HCT116 (cell line): ENCODE measurements at regions not wholly inside any gene's neighbourhood (a gene's known extent, or its start where the extent isn't known, plus 50 kb on each side); places are given as distances from the start of the nearest gene placed in this dataset.

Experiments used
- ATAC-seq: fragments of 200-7000 bp; cut with Tn5 transposase; 2 replicates; pipeline ENCODE4 v1.9.1; 2020; ENCODE audit warnings: mild to moderate bottlenecking, moderate library complexity
- BruUV-seq: library from RNA; stranded (reverse); fragments of 400-500 nt; replicated peaks from 2 replicates; lab custom pipeline; 2021; lab: Mats Ljungman, UMichigan
- CTCF ChIA-PET: fragments of 300-600 bp; sonication (Branson Sonifier 250); formaldehyde crosslinking; loops from one replicate; lab custom pipeline; 2021; ENCODE audit warnings: antibody characterized with exemption; lab: Charles Lee
- POLR2A ChIA-PET: fragments of 300-600, 350-600 bp; sonication (Branson Sonifier 250); formaldehyde crosslinking; loops from one replicate; lab custom pipeline; 2021; ENCODE audit warnings: antibody characterized with exemption; lab: Charles Lee
- RAD21 ChIA-PET, 2 experiments: fragments of 300-600 bp; sonication (Branson Sonifier 250); formaldehyde crosslinking; loops; one replicate each; lab custom pipeline; 2023; ENCODE audit warnings: low total read pairs in 2 of 2; ENCODE audit not compliant: uncharacterized antibody in 2 of 2, unreplicated experiment in 2 of 2, low non-redundant PET in 1 of 2; lab: Charles Lee
- DNase-seq: peaks from one replicate; pipeline ENCODE4 v3.0.0-alpha.2; 2010; ENCODE audit warnings: low read depth, low spot score
- H2AFZ ChIP-seq: fragments of 200-600 bp; shearing (Covaris generic), sonication (generic); 2 replicates; pipeline ENCODE4 v1.6.1; 2017; ENCODE audit warnings: low read depth, mixed run types, mixed read lengths, antibody characterized with exemption, low read length; ENCODE audit not compliant: poor library complexity, severe bottlenecking
- H3K27ac ChIP-seq: 2 replicates; pipeline ENCODE4 v1.5.1; 2012; ENCODE audit warnings: low read depth, low read length
- H3K27me3 ChIP-seq: fragments of 200-600 bp; sonication (generic); 2 replicates; pipeline ENCODE4 v1.6.1; 2016; ENCODE audit warnings: mixed run types, low read length, mixed read lengths; ENCODE audit not compliant: insufficient read depth
- H3K36me3 ChIP-seq, 2 experiments: fragments of 200-500 bp in 1 of 2; fragments of 200-600 bp in 1 of 2; sonication (Bioruptor generic) in 1 of 2; sonication (generic) in 1 of 2; 2 replicates each; pipeline versions ENCODE4 v1.5.1 to v1.6.1; 2014 to 2016; ENCODE audit warnings: low read length in 2 of 2, inconsistent platforms in 1 of 2, mixed read lengths in 1 of 2, mixed run types in 1 of 2; ENCODE audit not compliant: insufficient read depth in 2 of 2, control insufficient read depth in 1 of 2
- H3K4me1 ChIP-seq, 2 experiments: fragments of 200-600 bp in 1 of 2; sonication (generic) in 1 of 2; 2 replicates each; pipeline versions ENCODE4 v1.5.1 to v1.6.1; 2012 to 2017; ENCODE audit warnings: low read length in 2 of 2, inconsistent platforms in 1 of 2, mild to moderate bottlenecking in 1 of 2, mixed read lengths in 1 of 2, mixed run types in 1 of 2, moderate library complexity in 1 of 2; ENCODE audit not compliant: insufficient read depth in 2 of 2, control insufficient read depth in 1 of 2
- H3K4me2 ChIP-seq: fragments of 200-600 bp; sonication (generic); 2 replicates; pipeline ENCODE4 v1.6.1; 2017; ENCODE audit warnings: mixed run types, low read length, mixed read lengths
- H3K4me3 ChIP-seq, 2 experiments: fragments of 200-600 bp in 1 of 2; sonication (generic) in 1 of 2; replicated peaks in 1 of 2; 2 replicates each; pipeline ENCODE4 v1.5.1; 2011 to 2016; ENCODE audit warnings: low read length in 2 of 2, control low read depth in 1 of 2, low read depth in 1 of 2, mild to moderate bottlenecking in 1 of 2, mixed read lengths in 1 of 2, mixed run types in 1 of 2
- H3K79me2 ChIP-seq: fragments of 200-600 bp; sonication (generic); 2 replicates; pipeline ENCODE4 v1.6.1; 2017; ENCODE audit warnings: mild to moderate bottlenecking, mixed run types, low read length, moderate library complexity, mixed read lengths; ENCODE audit not compliant: insufficient read depth
- H3K9ac ChIP-seq: fragments of 200-600 bp; sonication (generic); 2 replicates; pipeline ENCODE4 v1.6.1; 2016; ENCODE audit warnings: low read length, mixed read lengths
- H3K9me2 ChIP-seq: fragments of 200-600 bp; sonication (generic), shearing (Covaris generic); 2 replicates; pipeline ENCODE4 v1.6.1; 2017; ENCODE audit warnings: mixed run types, mild to moderate bottlenecking, moderate library complexity; ENCODE audit not compliant: insufficient read depth
- H3K9me3 ChIP-seq, 2 experiments: fragments of 200-500 bp in 1 of 2; fragments of 200-600 bp in 1 of 2; sonication (Bioruptor generic) in 1 of 2; sonication (generic) in 1 of 2; 2 replicates each; pipeline ENCODE4 v1.6.1; 2014 to 2017; ENCODE audit warnings: low read length in 2 of 2, mixed read lengths in 2 of 2, inconsistent platforms in 1 of 2, low read depth in 1 of 2, mild to moderate bottlenecking in 1 of 2, mixed run types in 1 of 2, moderate library complexity in 1 of 2; ENCODE audit not compliant: control insufficient read depth in 1 of 2, insufficient read depth in 1 of 2
- H4K20me1 ChIP-seq: fragments of 200-600 bp; sonication (generic), shearing (Covaris generic); 2 replicates; pipeline ENCODE4 v1.6.1; 2017; ENCODE audit warnings: mixed run types, mild to moderate bottlenecking, moderate library complexity; ENCODE audit not compliant: insufficient read depth
- CBX3 ChIP-seq: IDR thresholded peaks from 2 replicates; pipeline ENCODE4 v1.6.1; 2012; ENCODE audit warnings: low read depth
- FOSL1 ChIP-seq: IDR thresholded peaks from 2 replicates; pipeline ENCODE4 v1.6.1; 2012; ENCODE audit warnings: low read depth
- JUND ChIP-seq: IDR thresholded peaks from 2 replicates; pipeline ENCODE4 v1.6.1; 2012
- MAX ChIP-seq: IDR thresholded peaks from 2 replicates; pipeline ENCODE4 v1.6.1; 2012
- POLR2AphosphoS5 ChIP-seq: IDR thresholded peaks from 2 replicates; pipeline ENCODE4 v1.6.1; 2011; ENCODE audit warnings: mild to moderate bottlenecking, low read depth, low read length, moderate library complexity
- SP1 ChIP-seq: IDR thresholded peaks from 2 replicates; pipeline ENCODE4 v1.6.1; 2012; ENCODE audit warnings: low read depth
- SRF ChIP-seq: IDR thresholded peaks from 2 replicates; pipeline ENCODE4 v1.6.1; 2012; ENCODE audit warnings: low read depth
- TCF7L2 ChIP-seq: IDR thresholded peaks from 2 replicates; pipeline ENCODE4 v1.7.0; 2011; ENCODE audit warnings: borderline replicate concordance, inconsistent platforms; ENCODE audit not compliant: insufficient read depth, insufficient read length; ENCODE audit errors: extremely low read depth
- YY1 ChIP-seq: IDR thresholded peaks from 2 replicates; pipeline ENCODE4 v1.6.1; 2011; ENCODE audit warnings: low read length, low read depth, moderate library complexity, mild to moderate bottlenecking; ENCODE audit not compliant: insufficient replicate concordance; ENCODE audit errors: extremely low read depth
- ZNF274 ChIP-seq: fragments of 200-500 bp; sonication (Bioruptor generic); IDR thresholded peaks from 2 replicates; pipeline ENCODE4 v1.6.1; 2014; ENCODE audit warnings: mild to moderate bottlenecking, low read depth, low read length, inconsistent platforms
- intact Hi-C: fragments of 100-400 bp; cut with micrococcal nuclease; formaldehyde crosslinking; loops from 2 replicates; pipeline ENCODE4 v1.10.0; 2022
- TF ChIP-seq, protein P1 (sequence below): IDR thresholded peaks from 2 replicates; pipeline ENCODE4 v1.6.1; 2011; ENCODE audit warnings: mild to moderate bottlenecking, low read length, moderate library complexity; ENCODE audit not compliant: insufficient replicate concordance; ENCODE audit errors: extremely low read depth
- TF ChIP-seq, protein P2 (sequence below): IDR thresholded peaks from 2 replicates; pipeline ENCODE4 v1.6.1; 2012; ENCODE audit warnings: low read depth
- TF ChIP-seq, protein P3 (sequence below): IDR thresholded peaks from 2 replicates; pipeline ENCODE4 v1.6.1; 2012

DNA sequence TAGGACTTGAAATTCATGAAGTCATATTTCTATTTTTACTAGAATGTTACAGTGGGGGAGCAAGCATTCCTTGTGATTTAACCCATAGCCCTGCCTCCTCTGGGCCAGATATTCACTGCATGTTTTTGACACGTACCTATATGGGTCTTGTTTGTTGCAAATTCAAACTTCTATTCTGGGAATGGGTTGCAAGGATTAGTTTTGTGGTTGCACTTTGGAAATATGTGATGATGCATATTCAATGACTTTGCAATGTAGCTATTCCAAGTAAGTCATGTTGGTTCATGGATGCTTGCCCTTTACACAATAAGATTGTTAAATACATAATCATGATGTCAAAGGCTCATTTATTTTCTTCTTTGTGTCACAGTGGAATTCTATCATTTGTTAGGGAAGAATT lies 440.8 kb downstream of the TDRD3 start:
- Histone ChIP-seq H3K36me3 (no peaks in the 10 kb centered on the region), H3K9me3 (no peaks in the 10 kb centered on the region; a peak in 1 of 4 replicates), H2AFZ (no peak overlapping the region), H3K4me1 (no peaks in the 10 kb centered on the region), H3K4me2 (no peak overlapping the region), H3K27ac (no peak overlapping the region), H3K9me2 (no peaks in the 10 kb centered on the region), H3K9ac (no peak overlapping the region), H3K79me2 (no peaks in the 10 kb centered on the region), H3K4me3 (no peak overlapping the region), H3K27me3 (no peaks in the 10 kb centered on the region), H4K20me1 (no peaks in the 10 kb centered on the region)
- no TSS peak for BruUV-seq
- intact Hi-C loops = no loop called here
- TF ChIP-seq TCF7L2 (no peak), CBX3 (no peak), POLR2AphosphoS5 (no peak), MAX (no peak), SP1 (no peak), ZNF274 (no peak), FOSL1 (no peak), SRF (no peak), JUND (no peak), YY1 (no peak)
- TF ChIP-seq, protein P1, sequence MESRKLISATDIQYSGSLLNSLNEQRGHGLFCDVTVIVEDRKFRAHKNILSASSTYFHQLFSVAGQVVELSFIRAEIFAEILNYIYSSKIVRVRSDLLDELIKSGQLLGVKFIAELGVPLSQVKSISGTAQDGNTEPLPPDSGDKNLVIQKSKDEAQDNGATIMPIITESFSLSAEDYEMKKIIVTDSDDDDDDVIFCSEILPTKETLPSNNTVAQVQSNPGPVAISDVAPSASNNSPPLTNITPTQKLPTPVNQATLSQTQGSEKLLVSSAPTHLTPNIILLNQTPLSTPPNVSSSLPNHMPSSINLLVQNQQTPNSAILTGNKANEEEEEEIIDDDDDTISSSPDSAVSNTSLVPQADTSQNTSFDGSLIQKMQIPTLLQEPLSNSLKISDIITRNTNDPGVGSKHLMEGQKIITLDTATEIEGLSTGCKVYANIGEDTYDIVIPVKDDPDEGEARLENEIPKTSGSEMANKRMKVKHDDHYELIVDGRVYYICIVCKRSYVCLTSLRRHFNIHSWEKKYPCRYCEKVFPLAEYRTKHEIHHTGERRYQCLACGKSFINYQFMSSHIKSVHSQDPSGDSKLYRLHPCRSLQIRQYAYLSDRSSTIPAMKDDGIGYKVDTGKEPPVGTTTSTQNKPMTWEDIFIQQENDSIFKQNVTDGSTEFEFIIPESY = no peak
- TF ChIP-seq, protein P2, sequence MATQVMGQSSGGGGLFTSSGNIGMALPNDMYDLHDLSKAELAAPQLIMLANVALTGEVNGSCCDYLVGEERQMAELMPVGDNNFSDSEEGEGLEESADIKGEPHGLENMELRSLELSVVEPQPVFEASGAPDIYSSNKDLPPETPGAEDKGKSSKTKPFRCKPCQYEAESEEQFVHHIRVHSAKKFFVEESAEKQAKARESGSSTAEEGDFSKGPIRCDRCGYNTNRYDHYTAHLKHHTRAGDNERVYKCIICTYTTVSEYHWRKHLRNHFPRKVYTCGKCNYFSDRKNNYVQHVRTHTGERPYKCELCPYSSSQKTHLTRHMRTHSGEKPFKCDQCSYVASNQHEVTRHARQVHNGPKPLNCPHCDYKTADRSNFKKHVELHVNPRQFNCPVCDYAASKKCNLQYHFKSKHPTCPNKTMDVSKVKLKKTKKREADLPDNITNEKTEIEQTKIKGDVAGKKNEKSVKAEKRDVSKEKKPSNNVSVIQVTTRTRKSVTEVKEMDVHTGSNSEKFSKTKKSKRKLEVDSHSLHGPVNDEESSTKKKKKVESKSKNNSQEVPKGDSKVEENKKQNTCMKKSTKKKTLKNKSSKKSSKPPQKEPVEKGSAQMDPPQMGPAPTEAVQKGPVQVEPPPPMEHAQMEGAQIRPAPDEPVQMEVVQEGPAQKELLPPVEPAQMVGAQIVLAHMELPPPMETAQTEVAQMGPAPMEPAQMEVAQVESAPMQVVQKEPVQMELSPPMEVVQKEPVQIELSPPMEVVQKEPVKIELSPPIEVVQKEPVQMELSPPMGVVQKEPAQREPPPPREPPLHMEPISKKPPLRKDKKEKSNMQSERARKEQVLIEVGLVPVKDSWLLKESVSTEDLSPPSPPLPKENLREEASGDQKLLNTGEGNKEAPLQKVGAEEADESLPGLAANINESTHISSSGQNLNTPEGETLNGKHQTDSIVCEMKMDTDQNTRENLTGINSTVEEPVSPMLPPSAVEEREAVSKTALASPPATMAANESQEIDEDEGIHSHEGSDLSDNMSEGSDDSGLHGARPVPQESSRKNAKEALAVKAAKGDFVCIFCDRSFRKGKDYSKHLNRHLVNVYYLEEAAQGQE = no peak
- TF ChIP-seq, protein P3, sequence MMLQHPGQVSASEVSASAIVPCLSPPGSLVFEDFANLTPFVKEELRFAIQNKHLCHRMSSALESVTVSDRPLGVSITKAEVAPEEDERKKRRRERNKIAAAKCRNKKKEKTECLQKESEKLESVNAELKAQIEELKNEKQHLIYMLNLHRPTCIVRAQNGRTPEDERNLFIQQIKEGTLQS = no peak
- POLR2A ChIA-PET = no interaction called here
- RAD21 ChIA-PET = no interaction called here
- CTCF ChIA-PET = no interaction called here
- DNase-seq (no peak), ATAC-seq (no peak)
